A549 (cell line): ENCODE measurements at regions not wholly inside any gene's neighbourhood (a gene's known extent, or its start where the extent isn't known, plus 50 kb on each side); places are given as distances from the start of the nearest gene placed in this dataset.

Source experiments
- JUNB ChIP-seq: fragments of >200 bp; sonication (Bioruptor Twin); formaldehyde crosslinking; IDR thresholded peaks from 2 replicates; pipeline ENCODE4 v1.6.1; 2016
- TF ChIP-seq, protein P1 (sequence below): IDR thresholded peaks from 2 replicates; pipeline ENCODE4 v1.6.1; 2012
- TF ChIP-seq, protein P2 (sequence below): fragments of >200 bp; sonication (Bioruptor Twin); formaldehyde crosslinking; IDR thresholded peaks from 3 replicates; pipeline ENCODE4 v1.5.1; 2016

DNA sequence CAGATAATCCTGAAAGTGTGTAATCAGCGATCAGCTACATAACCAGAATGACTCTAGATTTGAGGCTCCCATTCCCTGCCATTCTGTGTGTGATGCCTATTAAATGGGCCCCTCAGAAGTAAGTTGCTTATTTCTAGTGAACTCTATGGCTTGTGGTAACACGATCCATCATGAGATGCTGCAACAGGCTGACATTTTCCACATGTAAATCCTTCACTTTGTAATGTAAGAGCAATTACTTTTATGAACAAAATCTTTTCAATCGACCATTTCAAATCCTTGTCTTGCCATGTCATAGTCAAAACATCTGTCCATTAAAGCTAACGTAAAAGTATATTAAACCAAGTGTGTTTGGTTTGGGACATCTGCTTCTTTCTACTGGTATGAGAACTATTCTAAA, 175.9 kb upstream of the ETAA1 start:
- TF ChIP-seq, protein P1, sequence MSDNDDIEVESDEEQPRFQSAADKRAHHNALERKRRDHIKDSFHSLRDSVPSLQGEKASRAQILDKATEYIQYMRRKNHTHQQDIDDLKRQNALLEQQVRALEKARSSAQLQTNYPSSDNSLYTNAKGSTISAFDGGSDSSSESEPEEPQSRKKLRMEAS, result no peak
- TF ChIP-seq, protein P2, sequence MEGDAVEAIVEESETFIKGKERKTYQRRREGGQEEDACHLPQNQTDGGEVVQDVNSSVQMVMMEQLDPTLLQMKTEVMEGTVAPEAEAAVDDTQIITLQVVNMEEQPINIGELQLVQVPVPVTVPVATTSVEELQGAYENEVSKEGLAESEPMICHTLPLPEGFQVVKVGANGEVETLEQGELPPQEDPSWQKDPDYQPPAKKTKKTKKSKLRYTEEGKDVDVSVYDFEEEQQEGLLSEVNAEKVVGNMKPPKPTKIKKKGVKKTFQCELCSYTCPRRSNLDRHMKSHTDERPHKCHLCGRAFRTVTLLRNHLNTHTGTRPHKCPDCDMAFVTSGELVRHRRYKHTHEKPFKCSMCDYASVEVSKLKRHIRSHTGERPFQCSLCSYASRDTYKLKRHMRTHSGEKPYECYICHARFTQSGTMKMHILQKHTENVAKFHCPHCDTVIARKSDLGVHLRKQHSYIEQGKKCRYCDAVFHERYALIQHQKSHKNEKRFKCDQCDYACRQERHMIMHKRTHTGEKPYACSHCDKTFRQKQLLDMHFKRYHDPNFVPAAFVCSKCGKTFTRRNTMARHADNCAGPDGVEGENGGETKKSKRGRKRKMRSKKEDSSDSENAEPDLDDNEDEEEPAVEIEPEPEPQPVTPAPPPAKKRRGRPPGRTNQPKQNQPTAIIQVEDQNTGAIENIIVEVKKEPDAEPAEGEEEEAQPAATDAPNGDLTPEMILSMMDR, result no peak
- TF ChIP-seq JUNB, result no peak
